Left lung (tissue), 4 donors: ENCODE measurements at regions not wholly inside any gene's neighbourhood (a gene's known extent, or its start where the extent isn't known, plus 50 kb on each side); places are given as distances from the start of the nearest gene placed in this dataset.
A peak's percentile ranks its signal among the peaks of the same experiment; 100 is the strongest.

Experiments used
- ATAC-seq: fragments of 200-7000 bp; cut with Tn5 transposase; one replicate; pipeline ENCODE4 v1.9.1; 2020; ENCODE audit warnings: moderate library complexity
- DNase-seq, 4 donors: peaks; one replicate each; pipeline ENCODE4 v3.0.0-alpha.2; 2013 to 2020
- H3K27ac ChIP-seq, 2 donors: fragments of 200-600 bp; sonication (generic) in 1 of 2; one replicate each; pipeline versions ENCODE4 v1.5.0 to v1.8.0; 2020 to 2021
- H3K27me3 ChIP-seq, 2 donors: fragments of 200-600 bp; sonication (generic) in 1 of 2; one replicate each; pipeline versions ENCODE4 v1.5.0 to v1.8.0; 2020 to 2021
- H3K36me3 ChIP-seq, 2 donors: fragments of 200-600 bp; sonication (generic) in 1 of 2; one replicate each; pipeline versions ENCODE4 v1.5.0 to v1.8.0; 2020 to 2021
- H3K4me1 ChIP-seq, 2 donors: fragments of 200-600 bp; one replicate each; pipeline ENCODE4 v1.8.0; 2021
- H3K4me3 ChIP-seq, 2 donors: fragments of 200-600 bp; sonication (generic) in 1 of 2; one replicate each; pipeline versions ENCODE4 v1.5.0 to v1.8.0; 2020 to 2021; ENCODE audit warnings: mild to moderate bottlenecking in 1 of 2
- H3K9me3 ChIP-seq, 2 donors: fragments of 200-600 bp; sonication (generic) in 1 of 2; one replicate each; pipeline versions ENCODE4 v1.5.0 to v1.8.0; 2020 to 2021
- intact Hi-C, 2 donors: fragments of 100-400 bp; cut with DNase I; formaldehyde crosslinking; loops; one replicate each; pipeline versions ENCODE4 v1.11.2 to v1.14.2; 2022
- TF ChIP-seq, protein P1 (sequence below), 2 donors: fragments of 200-600 bp; sonication (generic) in 1 of 2; IDR thresholded peaks; one replicate each; pipeline versions ENCODE4 v1.5.0 to v1.8.0; 2021; ENCODE audit warnings: antibody characterized with exemption in 2 of 2
- donor health status: DM: no; HTN: yes; CAD: no.
- donor health status: DM: no; HTN: no; CAD: no.

DNA sequence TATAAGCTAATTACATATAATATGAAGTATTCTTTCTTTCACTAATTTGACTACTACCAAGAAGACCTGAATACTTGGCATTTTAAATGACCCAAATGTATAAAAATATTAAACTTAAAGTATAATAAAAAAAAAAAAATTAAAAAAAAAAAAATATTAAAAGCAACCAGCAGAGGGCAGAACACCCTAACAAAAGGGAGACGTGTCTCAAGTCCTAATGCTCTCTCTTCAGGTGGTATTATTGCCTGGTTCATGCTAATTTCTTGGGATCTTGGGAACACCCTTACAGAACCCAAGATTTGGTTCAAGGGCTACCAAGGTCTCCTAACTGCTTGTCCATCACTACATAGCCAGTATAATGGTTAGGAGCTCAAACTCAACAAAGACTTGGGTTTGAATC is 754.8 kb downstream of the RAB28 start:
- Histone ChIP-seq H3K36me3 (no peaks in the 10 kb centered on the region), H3K4me1 (no peaks in the 10 kb centered on the region), H3K27me3 (peaks cover 0 to 7% of the 10 kb centered on the region in 2 donors), H3K4me3 (no peak overlapping the region), H3K27ac (no peak overlapping the region), H3K9me3 (no peaks in the 10 kb centered on the region)
- TF ChIP-seq, protein P1, sequence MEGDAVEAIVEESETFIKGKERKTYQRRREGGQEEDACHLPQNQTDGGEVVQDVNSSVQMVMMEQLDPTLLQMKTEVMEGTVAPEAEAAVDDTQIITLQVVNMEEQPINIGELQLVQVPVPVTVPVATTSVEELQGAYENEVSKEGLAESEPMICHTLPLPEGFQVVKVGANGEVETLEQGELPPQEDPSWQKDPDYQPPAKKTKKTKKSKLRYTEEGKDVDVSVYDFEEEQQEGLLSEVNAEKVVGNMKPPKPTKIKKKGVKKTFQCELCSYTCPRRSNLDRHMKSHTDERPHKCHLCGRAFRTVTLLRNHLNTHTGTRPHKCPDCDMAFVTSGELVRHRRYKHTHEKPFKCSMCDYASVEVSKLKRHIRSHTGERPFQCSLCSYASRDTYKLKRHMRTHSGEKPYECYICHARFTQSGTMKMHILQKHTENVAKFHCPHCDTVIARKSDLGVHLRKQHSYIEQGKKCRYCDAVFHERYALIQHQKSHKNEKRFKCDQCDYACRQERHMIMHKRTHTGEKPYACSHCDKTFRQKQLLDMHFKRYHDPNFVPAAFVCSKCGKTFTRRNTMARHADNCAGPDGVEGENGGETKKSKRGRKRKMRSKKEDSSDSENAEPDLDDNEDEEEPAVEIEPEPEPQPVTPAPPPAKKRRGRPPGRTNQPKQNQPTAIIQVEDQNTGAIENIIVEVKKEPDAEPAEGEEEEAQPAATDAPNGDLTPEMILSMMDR (IDR thresholded peaks at IDR 0.05) = peak in 1 of 2 donors; percentile 29
- ATAC-seq = peak; percentile 52
- intact Hi-C loops = no loop called here
- DNase-seq = peak in 1 of 4 donors; percentile 12

DNA sequence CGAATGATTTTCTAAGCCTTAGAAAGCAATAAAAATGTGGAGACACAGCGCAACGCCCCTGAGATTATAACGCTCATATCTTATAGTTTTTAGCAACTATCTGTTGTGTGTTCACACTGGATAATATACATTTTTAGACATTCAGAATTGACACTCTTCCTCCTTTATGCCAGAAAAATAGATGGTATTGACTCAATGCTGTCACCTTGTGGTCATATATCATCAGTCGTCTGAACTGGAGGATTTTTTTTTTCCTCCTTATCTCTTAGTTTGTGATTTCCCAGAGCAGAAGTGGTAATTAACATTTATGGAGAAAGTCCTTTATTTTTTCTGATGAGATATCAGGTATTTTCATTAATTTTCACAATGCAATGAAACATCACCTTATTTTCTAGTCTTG is 759.6 kb downstream of the RAB28 start:
- Histone ChIP-seq H3K36me3 (no peaks in the 10 kb centered on the region), H3K4me3 (no peak overlapping the region), H3K9me3 (no peaks in the 10 kb centered on the region), H3K4me1 (no peaks in the 10 kb centered on the region), H3K27me3 (no peaks in the 10 kb centered on the region), H3K27ac (no peak overlapping the region)
- TF ChIP-seq, protein P1 (IDR thresholded peaks at IDR 0.05) = peak in 1 of 2 donors; percentile 32
- DNase-seq = peak in 2 of 4 donors; percentile 7 to 33
- peak; percentile 36 for ATAC-seq
- intact Hi-C loops = no loop called here

DNA sequence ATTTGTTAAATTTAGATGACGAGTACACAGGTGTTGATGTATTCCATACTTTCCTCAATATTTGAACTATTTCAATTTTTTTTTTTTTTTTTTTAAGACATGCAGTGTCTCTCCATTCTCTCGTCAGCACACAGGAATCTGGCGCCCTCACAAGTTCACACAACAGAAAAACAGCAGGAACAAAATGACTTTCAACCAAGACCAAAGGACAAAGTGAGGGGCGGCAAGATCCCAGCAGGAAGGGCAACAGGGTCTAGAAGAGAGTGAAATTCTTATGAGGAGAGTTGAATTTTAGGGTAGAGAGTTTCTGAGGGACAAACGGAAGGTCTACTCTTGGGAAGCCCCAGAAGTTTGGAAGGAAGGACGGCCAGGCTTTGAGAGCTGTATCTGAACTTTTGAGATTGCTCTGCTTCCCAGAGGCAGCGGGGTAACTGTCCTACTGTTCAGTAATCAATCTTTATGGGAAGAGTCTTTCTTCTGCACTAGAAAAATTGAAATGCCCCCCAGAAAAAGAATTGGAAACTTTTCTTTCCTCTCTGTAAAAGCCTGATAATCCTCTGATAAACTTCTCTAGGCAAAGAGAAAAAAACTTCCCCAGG is 760.2 kb downstream of the RAB28 start:
- no peak overlapping the region for H3K27ac ChIP-seq
- TF ChIP-seq, protein P1 (IDR thresholded peaks at IDR 0.05) = no peak
- no peaks in the 10 kb centered on the region for H3K27me3 ChIP-seq
- no peaks in the 10 kb centered on the region for H3K4me1 ChIP-seq
- ATAC-seq = no peak
- intact Hi-C loops = no loop called here
- DNase-seq = peak in 2 of 4 donors; percentile 5 to 32
- H3K4me3 ChIP-seq = no peak overlapping the region
- no peaks in the 10 kb centered on the region for H3K9me3 ChIP-seq
- no peaks in the 10 kb centered on the region for H3K36me3 ChIP-seq

DNA sequence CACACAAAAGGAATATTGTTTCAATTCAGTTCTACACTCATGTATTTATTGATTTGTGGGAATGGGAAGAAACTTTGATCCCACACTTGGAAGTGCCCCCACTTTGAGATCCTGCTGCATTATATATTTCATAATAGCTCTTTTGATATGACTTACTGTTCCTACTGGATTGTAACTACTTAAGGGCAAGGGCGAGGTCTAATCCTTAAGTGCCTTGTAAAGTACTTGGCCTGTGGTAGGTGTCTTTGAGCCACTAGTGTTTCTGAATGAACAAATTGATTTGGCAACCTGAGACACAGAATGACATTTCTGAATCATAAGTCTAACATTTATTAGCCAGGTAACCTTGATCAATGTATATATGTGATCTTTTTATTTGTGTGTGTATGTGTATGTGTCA is 767.2 kb downstream of the RAB28 start:
- ATAC-seq (peak; percentile 93), DNase-seq (no peak)
- H3K27ac ChIP-seq = no peak overlapping the region
- no peaks in the 10 kb centered on the region for H3K4me1 ChIP-seq
- no peaks in the 10 kb centered on the region for H3K27me3 ChIP-seq
- no peaks in the 10 kb centered on the region for H3K36me3 ChIP-seq
- H3K4me3 ChIP-seq = no peak overlapping the region
- intact Hi-C loops = no loop called here
- TF ChIP-seq, protein P1 (IDR thresholded peaks at IDR 0.05) = no peak
- H3K9me3 ChIP-seq = no peaks in the 10 kb centered on the region

DNA sequence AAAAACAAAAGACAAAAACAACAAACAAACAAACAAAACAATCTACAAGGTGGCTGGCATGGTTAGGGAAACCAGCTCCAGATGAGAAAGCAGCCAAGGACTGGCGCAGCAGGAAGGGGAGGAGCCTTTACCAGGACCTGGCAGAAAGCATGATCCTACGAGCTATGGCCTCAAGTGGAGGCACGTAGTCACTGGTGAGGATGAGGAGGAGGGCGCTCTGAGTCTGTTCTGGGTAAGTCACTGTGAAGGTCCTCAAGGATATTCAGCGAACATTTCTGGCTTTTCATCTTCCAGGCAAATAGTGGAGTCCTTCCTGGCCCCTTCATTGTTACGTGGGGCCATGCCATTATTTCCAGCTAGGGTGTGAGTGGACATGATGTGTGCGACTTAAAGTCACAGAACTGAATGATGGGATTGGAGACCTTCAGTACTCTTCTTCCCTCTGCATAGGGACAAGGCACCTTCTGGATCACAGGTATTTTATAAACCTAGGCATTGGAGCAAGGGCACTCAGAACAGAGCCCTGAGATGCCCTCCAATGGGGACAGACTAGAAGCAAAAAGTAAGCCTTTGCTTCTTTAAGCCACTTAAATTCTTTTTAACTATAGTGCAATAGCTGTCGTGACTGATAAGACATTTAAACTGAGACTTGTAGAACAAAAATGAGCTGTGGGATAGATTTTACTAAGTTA is 771.3 kb downstream of the RAB28 start:
- DNase-seq (no peak), ATAC-seq (no peak)
- no peaks in the 10 kb centered on the region for H3K9me3 ChIP-seq
- no peak overlapping the region for H3K27ac ChIP-seq
- H3K4me1 ChIP-seq = no peaks in the 10 kb centered on the region
- intact Hi-C loops = no loop called here
- TF ChIP-seq, protein P1 (IDR thresholded peaks at IDR 0.05) = no peak
- no peaks in the 10 kb centered on the region for H3K36me3 ChIP-seq
- H3K4me3 ChIP-seq = no peak overlapping the region
- no peaks in the 10 kb centered on the region for H3K27me3 ChIP-seq
